UCSD-AML1 (cell line): ENCODE measurements at regions not wholly inside any gene's neighbourhood (a gene's known extent, or its start where the extent isn't known, plus 50 kb on each side); places are given as distances from the start of the nearest gene placed in this dataset.
A peak's percentile ranks its signal among the peaks of the same experiment; 100 is the strongest.
"Not testable (repeated sequence)": the region's sequence is repeated elsewhere in the genome, so short reads cannot be mapped to it uniquely, and the experiment has no call there.

Source experiments
- DNase-seq: peaks from one replicate; lab custom pipeline; 2025; ENCODE audit not compliant: unreplicated experiment; lab: John Stamatoyannopoulos, UW

- DNase-seq, result no peak
Observed at GRCh38 chr18:4557502-4557901, 102.4 kb upstream of the DLGAP1 start.

GRCh38 chr18:4551001-4551360 lies 95.9 kb upstream of the DLGAP1 start:
- DNase-seq, result no peak

- no peak for DNase-seq
Observed at GRCh38 chr18:4549164-4549872, 94.2 kb upstream of the DLGAP1 start.

- DNase-seq, result no peak
Observed at GRCh38 chr18:4547126-4547525, 92.0 kb upstream of the DLGAP1 start.

- DNase-seq, result no peak
Observed at GRCh38 chr18:4544142-4544541, 89.0 kb upstream of the DLGAP1 start.

GRCh38 chr18:4543711-4544110 lies 88.6 kb upstream of the DLGAP1 start:
- no peak for DNase-seq

GRCh38 chr18:4541588-4541987 lies 86.5 kb upstream of the DLGAP1 start:
- DNase-seq, result no peak

GRCh38 chr18:4536447-4536846 lies 81.3 kb upstream of the DLGAP1 start:
- no peak for DNase-seq

- DNase-seq, result no peak
Observed at GRCh38 chr18:4528405-4528804, 73.3 kb upstream of the DLGAP1 start.

- not testable (repeated sequence) for DNase-seq
Observed at GRCh38 chr18:4527826-4528225, 72.7 kb upstream of the DLGAP1 start.

GRCh38 chr18:4524096-4524495 lies 69.0 kb upstream of the DLGAP1 start:
- DNase-seq, result no peak

- no peak for DNase-seq
Observed at GRCh38 chr18:4511166-4511565, 56.1 kb upstream of the DLGAP1 start.

- peak; percentile 11 for DNase-seq
Observed at GRCh38 chr18:4510711-4511110, 55.6 kb upstream of the DLGAP1 start.

GRCh38 chr18:4510160-4510559 lies 55.1 kb upstream of the DLGAP1 start:
- no peak for DNase-seq
